Prostate gland (tissue), 2 donors: ENCODE measurements at regions not wholly inside any gene's neighbourhood (a gene's known extent, or its start where the extent isn't known, plus 50 kb on each side); places are given as distances from the start of the nearest gene placed in this dataset.

Experiments
- CTCF ChIP-seq, 4 experiments: fragments of 200-600 bp in 2 of 4; fragments of 450-650 bp in 2 of 4; sonication (generic) in 2 of 4; IDR thresholded peaks; 1 replicate in 3 of 4; 2 replicates in 1 of 4; pipeline ENCODE4 v1.5.1; 2016 to 2019; ENCODE audit warnings: antibody characterized with exemption in 4 of 4, mild to moderate bottlenecking in 2 of 4, moderate library complexity in 2 of 4
- POLR2A ChIP-seq: fragments of 450-650 bp; IDR thresholded peaks from one replicate; pipeline ENCODE4 v1.6.1; 2016; ENCODE audit warnings: antibody characterized with exemption, mild to moderate bottlenecking
- POLR2AphosphoS5 ChIP-seq: sonication (generic); formaldehyde crosslinking; IDR thresholded peaks from one replicate; pipeline ENCODE4 v1.6.1; 2017; ENCODE audit warnings: antibody characterized with exemption

GRCh38 chr1:191260056-191260455 is 782.4 kb upstream of the BRINP3 start:
- TF ChIP-seq CTCF (IDR thresholded peaks at IDR 0.05) = no peak
- no peak for TF ChIP-seq POLR2AphosphoS5
- no peak for TF ChIP-seq POLR2A
